AG09309 (cell line): ENCODE measurements at regions not wholly inside any gene's neighbourhood (a gene's known extent, or its start where the extent isn't known, plus 50 kb on each side); places are given as distances from the start of the nearest gene placed in this dataset.

Experiments used
- DNase-seq: peaks from one replicate; pipeline ENCODE4 v3.0.0-alpha.2; 2010; ENCODE audit warnings: low read depth
- H3K4me3 ChIP-seq: 2 replicates; pipeline ENCODE4 v1.5.1; 2011; ENCODE audit warnings: mild to moderate bottlenecking, low read depth, low read length, moderate library complexity; ENCODE audit not compliant: control insufficient read depth
- CTCF ChIP-seq: IDR thresholded peaks from 2 replicates; pipeline ENCODE4 v1.5.1; 2011; ENCODE audit warnings: mild to moderate bottlenecking, low read depth, low read length, inconsistent platforms; ENCODE audit not compliant: insufficient read depth, control insufficient read depth; ENCODE audit errors: missing control alignments

- TF ChIP-seq CTCF = no peak
- no peak overlapping the region for H3K4me3 ChIP-seq
- no peak for DNase-seq
Measured at GRCh38 chr13:61052175-61052574, 363.5 kb downstream of the PCDH20 start.

GRCh38 chr13:61045251-61045650, 370.4 kb downstream of the PCDH20 start:
- no peak for TF ChIP-seq CTCF
- no peak for DNase-seq
- no peak overlapping the region for H3K4me3 ChIP-seq

- H3K4me3 ChIP-seq = no peak overlapping the region
- TF ChIP-seq CTCF = no peak
- no peak for DNase-seq
Measured at GRCh38 chr13:61040181-61040580, 375.5 kb downstream of the PCDH20 start.

GRCh38 chr13:61039302-61039701, 376.3 kb downstream of the PCDH20 start:
- no peak for DNase-seq
- H3K4me3 ChIP-seq = no peak overlapping the region
- TF ChIP-seq CTCF = no peak

- DNase-seq = no peak
- no peak for TF ChIP-seq CTCF
- no peak overlapping the region for H3K4me3 ChIP-seq
Measured at GRCh38 chr13:61036715-61037114, 378.9 kb downstream of the PCDH20 start.

- TF ChIP-seq CTCF = no peak
- DNase-seq = no peak
Measured at GRCh38 chr13:61030445-61030844, 385.2 kb downstream of the PCDH20 start.

GRCh38 chr13:61029064-61029463, 386.6 kb downstream of the PCDH20 start:
- H3K4me3 ChIP-seq = no peak overlapping the region
- no peak for DNase-seq

More at GRCh38 chr13:61030445-61030844, 385.2 kb downstream of the PCDH20 start:
- H3K4me3 ChIP-seq = no peak overlapping the region

More at GRCh38 chr13:61029064-61029463, 386.6 kb downstream of the PCDH20 start:
- TF ChIP-seq CTCF = no peak
